GM12891 (cell line): ENCODE measurements at regions not wholly inside any gene's neighbourhood (a gene's known extent, or its start where the extent isn't known, plus 50 kb on each side); places are given as distances from the start of the nearest gene placed in this dataset.

Experiments
- PAX5 ChIP-seq: IDR thresholded peaks from 2 replicates; pipeline ENCODE4 v1.6.1; 2011; ENCODE audit warnings: low read length, moderate library complexity, mild to moderate bottlenecking; ENCODE audit not compliant: insufficient read depth, severe bottlenecking
- POLR2A ChIP-seq: IDR thresholded peaks from 2 replicates; pipeline ENCODE4 v1.6.1; 2011; ENCODE audit warnings: low read depth, low read length, control low read depth
- POLR2AphosphoS5 ChIP-seq: IDR thresholded peaks from 2 replicates; pipeline ENCODE4 v1.6.1; 2011; ENCODE audit warnings: low read depth, low read length, control low read depth
- POU2F2 ChIP-seq: IDR thresholded peaks from 2 replicates; pipeline ENCODE4 v1.6.1; 2011; ENCODE audit warnings: low read depth, mild to moderate bottlenecking, control low read depth, low read length, moderate library complexity
- SPI1 ChIP-seq: IDR thresholded peaks from 2 replicates; pipeline ENCODE4 v1.6.1; 2011; ENCODE audit warnings: low read depth, low read length, control low read depth
- TAF1 ChIP-seq: IDR thresholded peaks from 2 replicates; pipeline ENCODE4 v1.6.1; 2011; ENCODE audit warnings: low read depth, low read length, control low read depth

DNA sequence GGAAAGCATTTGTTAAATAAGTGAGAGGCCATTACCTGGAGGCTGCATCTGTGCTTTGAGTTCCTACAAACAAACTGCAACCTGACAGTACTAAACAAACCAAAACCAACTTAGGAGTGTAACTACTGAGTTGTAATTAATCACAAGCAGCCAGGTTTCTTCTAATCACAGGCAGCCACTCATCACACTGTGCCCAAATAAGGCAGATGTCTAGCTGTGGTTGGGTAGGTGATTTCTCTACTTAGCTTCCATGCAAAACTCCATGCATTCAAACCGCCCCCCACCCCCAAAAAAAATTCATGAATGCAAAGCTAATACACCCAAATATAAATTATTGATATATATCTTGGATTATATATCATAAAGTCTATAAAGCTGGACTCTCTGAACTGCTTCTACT, 461.1 kb downstream of the ARL4A start:
- no peak for TF ChIP-seq POLR2A
- no peak for TF ChIP-seq POLR2AphosphoS5
- no peak for TF ChIP-seq POU2F2
- TF ChIP-seq TAF1, result no peak
- no peak for TF ChIP-seq SPI1
- TF ChIP-seq PAX5, result no peak
